HUDEP-2 (cell line): ENCODE measurements at regions not wholly inside any gene's neighbourhood (a gene's known extent, or its start where the extent isn't known, plus 50 kb on each side); places are given as distances from the start of the nearest gene placed in this dataset.
A peak's percentile ranks its signal among the peaks of the same experiment; 100 is the strongest.
"Not testable (repeated sequence)": the region's sequence is repeated elsewhere in the genome, so short reads cannot be mapped to it uniquely, and the experiment has no call there.

Experiments used
- DNase-seq, 76 experiments: peaks; one replicate each; lab custom pipeline; 2025; ENCODE audit not compliant: unreplicated experiment in 76 of 76; lab: John Stamatoyannopoulos, UW

DNA sequence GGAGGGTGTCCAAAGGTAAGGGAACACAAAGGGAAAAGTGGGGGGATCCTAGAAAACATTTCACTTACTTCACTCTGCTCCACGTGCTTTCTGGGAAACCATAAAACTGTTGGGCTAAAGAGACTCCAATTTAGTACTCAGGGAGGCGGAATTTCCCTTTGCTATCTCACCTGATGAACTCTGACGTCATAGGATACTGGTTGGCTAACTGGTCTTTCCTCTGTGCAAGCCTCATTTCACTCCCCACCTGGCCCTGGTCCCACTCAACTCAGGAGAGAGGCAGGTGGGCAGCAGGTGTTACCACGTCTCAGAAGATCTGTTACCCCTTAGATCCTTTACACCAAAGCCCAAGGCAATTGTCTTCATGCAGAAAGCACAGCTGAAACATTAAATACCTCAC, 51.8 kb upstream of the PMAIP1 start:
- no peak for DNase-seq

DNA sequence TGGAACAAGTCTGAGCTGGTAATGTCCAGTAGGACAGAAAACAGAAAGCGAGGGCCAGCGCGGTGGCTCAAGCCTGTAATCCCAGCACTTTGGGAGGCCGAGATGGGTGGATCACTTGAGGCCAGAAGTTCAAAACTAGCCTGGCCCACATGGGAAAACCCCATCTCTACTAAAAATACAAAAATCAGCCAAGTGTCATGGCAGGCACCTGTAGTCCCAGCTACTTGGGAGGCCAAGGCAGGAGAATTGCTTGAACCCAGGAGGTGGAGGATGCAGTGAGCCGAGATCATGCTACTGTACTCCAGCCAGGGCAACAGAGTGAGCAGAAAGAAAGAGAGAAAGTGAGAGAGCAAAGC, 52.3 kb upstream of the PMAIP1 start:
- DNase-seq, result not testable (repeated sequence)

DNA sequence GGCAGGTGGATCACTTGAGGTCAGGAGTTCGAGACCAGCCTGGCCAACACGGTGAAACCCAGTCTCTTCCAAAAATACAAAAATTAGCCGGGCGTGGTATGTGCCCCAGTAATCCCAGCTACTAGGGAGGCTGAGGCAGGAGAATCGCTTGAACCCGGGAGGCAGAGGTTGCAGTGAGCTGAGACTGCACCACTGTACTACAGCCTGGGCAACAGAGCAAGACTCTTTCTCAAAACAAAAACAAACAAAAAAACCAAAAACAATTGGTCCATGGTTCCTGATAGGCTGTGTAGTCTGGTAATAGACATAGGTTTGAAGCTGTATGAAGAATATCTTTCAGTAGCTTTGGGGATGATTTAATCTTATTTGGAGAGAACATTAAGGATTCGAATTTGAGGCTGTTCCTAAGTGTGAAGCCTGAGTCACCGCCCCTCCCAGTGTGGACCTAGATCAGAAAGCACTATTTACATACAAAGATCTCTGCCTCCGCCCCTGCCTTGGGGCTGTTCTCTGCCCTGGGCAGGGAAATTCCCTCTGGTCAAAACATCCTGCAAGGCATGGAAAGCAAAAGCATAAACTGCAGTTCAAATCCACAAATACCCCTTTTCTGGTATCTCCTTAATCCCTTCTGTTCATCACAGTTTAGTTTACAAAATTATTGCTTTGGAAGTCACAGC, 52.8 kb upstream of the PMAIP1 start:
- DNase-seq, result peak in 1 of 76 experiments; percentile 22

DNA sequence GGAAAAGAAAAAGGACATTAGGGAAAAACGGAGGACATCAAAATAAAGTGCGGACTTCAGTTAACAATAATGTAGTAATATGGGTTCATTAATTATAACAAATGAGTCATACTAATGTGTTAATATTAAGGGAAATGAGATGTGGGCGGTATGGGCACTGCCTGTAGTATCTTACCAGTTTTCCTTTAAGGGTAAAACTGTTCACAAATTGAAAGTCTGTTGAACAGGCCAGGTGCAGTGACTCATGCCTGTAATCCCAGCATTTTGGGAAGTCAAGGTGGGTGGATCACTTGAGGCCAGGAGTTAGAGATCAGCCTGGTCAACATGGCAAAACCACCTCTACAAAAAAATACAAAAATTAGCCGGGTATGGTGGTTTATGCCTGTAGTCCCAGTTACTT, 56.8 kb upstream of the PMAIP1 start:
- DNase-seq, result no peak

DNA sequence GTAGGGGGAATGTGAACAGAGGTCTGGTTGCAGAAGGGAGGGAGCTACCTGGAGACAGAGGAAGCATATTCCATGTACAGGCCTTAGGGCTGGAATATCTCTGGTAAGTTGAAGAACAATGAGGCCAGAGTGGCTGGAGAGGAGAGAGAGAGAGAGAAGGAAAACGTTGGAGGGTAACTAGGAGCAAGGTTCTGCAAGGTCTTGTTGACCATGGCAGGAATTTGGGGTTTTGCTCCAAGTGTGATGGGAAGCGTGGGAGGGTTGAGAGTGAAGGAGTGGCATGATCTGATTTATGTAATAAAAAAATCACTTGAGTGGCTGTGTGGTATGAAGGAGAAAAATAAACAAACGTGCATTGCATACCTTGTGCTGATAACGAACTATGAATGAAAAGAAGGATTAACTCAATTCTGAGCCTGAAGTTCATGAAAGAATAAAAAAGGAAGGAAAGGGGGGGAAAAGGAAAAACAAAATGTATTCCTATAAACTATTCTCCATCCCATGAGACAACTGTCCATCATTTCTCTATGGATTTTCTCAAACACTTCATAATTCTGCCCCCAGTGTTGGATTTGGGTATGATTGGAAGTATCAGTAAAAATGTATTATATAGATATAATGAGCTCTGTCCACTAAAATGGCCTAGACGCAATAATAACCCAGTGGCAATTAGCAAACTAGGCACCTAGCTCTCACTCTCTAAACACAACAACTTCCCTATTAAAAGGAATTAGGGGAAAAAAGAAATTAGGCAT, 59.7 kb upstream of the PMAIP1 start:
- no peak for DNase-seq

DNA sequence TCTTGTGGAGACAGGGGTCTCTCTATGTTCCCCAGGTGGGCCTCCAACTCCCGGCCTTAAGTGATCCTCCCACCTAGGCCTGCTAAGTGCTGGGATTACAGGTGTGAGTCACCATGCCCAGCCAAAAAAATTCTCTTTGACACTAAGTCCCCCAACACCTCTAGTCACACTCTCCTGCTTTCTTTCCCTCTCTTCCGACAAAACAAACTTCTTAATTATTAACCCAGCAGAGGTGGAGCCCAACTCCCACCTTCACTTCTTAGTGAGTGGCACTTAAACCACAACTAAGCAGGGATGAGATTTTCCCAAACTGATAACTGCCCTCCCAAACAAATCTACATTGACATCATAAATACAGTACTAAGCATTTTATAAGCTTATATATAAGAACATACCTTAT, 60.5 kb upstream of the PMAIP1 start:
- DNase-seq, result no peak

DNA sequence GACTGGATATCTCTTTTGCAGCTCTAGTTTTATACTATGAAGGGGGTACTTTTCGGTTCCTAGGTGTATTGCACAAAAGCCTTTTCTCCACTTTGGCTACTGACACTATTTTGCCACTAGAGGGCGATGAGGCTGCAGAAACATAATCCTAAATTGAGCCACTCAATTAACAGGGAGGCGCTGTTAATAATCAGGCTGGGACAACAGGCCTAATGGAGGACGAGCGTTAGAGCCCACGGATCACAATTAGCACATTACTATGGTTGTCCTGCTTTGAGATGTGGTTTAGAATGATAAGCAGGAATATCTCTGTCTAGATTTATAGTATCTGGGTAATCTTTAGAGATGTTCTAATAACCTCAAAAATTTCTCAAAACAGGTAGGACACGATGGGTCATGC, 62.2 kb upstream of the PMAIP1 start:
- peak in 49 of 76 experiments; percentile 0 to 81 (median 22) for DNase-seq

DNA sequence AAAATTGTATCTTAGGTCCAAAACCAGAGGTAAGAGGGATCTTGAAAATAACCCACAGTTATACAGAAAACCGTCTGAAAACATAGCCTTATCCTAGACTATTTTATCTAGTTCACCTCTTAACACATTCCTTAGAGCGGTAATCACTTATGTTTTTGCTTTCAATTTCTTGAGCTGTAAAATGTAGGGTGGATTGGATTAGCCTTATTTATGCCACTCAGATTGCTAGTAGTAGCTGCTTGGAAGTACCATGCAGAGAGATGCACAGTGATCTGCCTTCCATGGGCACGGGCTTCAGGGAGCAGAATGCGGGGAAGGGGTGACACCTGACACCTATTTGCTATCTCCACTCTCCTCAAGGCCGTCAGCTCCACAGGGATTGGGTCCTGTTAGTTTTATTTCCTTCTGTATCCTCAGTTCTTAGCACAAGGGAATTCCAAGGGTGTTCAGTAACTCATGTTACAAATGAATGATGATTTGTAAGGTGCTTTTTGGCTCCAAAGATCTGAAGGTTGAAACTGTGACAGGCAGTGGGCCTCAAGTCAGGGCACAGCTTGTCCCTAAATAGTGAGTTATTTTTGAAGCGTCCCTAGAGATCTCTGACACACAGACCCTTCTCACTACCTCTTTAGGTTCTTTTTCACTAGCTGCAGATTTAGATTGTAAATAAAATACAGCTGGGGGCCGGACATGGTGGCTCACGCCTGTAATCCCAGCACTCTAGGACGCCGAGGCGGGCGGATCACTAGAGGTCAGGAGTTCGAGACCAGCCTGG, 64.0 kb upstream of the PMAIP1 start:
- DNase-seq, result no peak

DNA sequence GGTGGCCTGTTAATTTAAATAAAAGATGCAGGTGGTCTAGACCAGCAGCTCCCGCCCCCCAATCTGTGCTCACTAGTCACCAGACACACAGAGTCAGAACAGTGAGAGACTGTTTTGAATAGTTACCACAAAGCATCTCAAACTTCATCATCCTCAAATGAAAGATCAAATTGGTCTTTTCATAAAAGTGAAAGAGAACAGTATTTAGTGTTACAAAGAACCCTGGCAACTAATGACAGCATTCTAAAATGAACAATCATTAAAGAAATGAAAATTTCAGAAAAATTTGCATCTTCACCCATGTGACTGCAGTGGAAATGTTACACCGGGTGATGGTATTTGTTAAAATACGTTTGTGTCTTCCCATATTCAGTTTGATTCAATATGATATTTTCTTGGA, 65.5 kb upstream of the PMAIP1 start:
- no peak for DNase-seq

DNA sequence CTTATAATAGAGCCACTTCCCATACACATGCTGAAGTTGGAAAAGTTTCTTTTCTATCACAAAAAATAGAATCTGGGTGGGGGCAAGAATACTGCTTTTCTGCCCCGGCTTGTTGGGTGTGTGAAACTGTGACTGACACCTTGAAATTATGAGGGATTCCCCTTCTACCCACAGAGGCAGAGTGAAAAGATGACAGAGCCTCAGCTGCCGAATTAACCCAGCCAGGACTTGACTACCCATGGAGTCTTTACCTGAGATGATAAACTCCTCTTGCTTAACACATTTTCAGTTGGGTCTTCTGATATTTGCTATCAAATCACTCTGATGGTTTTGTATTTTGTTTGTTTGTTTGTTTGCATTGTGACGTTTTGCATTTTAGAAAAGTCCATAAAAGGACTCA, 66.0 kb upstream of the PMAIP1 start:
- DNase-seq, result no peak

DNA sequence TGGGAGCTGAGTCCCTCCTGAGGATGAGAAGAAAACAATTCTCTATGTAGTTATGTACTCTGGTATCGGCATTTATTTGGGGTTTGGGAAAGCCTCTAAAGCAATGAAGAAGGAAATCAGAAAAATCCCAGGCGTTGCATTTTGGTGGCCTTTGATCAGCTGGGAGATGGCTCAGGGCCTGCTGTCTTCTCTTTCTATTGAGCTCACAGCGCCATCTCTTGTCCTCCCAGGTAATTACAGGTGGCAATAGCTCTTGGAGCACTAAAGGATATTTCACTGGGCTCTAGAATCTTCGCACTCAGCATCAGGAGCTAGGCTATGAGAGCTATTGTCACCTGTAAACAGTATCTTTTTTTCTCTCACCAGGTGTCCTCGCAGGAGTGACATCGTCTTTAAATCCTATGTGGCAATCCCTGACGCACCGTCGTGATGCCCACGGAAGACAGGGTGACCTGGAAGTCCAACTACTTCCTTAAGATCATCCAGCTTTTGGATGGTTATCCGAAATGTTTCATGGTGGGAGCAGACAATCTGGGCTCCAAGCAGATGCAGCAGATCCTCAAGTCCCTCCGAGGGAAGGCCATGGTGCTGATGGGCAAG, 76.1 kb upstream of the PMAIP1 start:
- peak in 50 of 76 experiments; percentile 0 to 80 (median 34) for DNase-seq

DNA sequence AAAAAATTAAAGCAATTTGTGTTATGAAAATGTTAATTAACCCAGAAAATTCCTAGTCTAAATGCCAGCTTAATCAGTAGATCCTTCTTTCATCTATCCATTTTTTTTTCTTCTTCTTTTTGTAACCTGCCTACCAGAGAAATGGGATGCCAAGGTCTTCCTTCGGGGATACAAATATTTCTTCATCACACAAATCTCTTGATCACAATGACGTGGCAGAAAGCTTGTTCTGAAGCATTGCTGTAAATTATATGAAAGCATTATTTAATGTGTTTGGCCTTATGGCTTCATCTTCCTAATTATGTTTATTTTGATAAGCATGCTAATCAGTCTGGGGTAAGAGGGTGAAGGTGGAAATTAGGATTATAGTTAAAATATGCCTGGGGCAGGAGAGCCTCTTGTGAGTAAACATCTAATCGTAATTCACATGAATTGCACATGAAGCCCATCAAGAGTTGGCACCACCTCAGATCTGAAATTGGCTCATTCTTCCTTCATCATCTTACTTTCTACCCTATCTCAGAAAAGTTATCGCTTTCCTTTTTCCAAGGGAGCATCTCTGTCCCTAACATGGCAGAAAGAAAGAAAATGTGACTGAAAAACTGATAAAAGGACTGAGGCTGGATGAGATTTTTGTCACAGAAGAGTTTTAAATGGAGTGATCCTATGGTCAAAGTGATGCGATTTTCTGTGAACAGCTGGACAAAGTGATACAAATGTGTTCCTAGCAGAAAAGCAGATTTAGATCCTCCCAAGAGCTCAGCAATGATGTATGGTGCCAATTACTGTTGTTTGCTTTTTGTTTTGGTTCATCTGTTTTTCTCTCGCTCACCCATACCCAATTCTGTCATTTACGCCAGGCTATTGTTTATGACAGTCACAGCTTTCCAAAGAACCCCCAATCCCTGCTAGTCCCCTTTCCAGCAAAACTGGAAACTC, 76.9 kb upstream of the PMAIP1 start:
- DNase-seq, result no peak

DNA sequence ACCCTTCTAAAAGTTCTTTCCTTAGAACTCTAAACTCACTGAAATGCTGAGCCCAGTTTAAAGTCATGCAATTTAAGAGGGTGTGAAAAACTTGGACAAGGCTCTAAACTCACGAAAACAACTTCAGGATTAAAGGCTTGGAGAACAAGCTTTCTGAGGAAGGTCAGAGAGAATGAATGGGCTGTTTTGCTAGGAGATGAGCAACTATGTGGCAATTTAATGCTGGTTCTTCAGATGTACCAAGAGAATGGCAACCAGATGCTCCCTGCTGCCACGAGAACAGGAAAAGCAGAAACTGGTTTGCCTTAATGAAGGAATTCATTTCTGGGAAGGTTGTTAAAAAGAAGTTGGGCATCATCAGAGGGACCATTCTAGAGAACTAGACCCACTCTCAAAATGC, 77.8 kb upstream of the PMAIP1 start:
- DNase-seq, result no peak

DNA sequence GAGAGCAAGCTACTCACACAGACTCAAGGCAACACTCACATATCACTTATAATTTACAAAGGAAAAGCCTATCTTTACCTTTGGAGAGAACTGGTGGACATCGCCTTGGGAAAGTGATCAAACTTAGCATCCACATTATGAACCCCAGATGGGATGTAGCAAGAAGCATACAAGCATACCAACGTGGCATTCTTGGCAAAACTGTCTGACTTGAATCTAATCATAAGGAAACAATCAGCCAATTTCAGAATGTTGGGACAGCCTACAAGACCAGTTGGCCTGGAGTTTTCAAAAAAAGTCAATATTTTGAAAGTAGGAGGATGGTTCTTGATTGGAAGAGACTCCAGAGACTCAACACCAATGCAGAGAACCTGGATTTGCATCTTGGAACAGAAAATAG, 79.1 kb upstream of the PMAIP1 start:
- no peak for DNase-seq

DNA sequence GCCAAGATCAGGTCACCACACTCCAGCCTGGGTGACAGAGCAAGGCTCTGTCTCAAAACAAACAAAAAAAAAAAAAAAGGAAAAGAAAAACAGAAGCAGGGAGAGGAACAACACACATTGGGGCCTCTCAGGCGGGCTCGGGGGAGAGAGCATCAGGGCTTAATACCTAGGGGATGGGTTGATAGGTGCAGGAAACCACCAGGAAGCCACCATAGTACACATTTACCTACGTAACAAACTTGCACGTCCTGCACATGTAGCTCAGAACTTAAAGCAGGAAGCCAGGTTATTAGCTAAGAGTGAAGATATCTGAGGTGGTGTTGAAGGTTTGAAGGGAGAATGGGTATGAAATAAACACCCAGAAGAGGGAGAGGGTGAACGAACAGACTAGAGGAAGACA, 81.0 kb upstream of the PMAIP1 start:
- no peak for DNase-seq

DNA sequence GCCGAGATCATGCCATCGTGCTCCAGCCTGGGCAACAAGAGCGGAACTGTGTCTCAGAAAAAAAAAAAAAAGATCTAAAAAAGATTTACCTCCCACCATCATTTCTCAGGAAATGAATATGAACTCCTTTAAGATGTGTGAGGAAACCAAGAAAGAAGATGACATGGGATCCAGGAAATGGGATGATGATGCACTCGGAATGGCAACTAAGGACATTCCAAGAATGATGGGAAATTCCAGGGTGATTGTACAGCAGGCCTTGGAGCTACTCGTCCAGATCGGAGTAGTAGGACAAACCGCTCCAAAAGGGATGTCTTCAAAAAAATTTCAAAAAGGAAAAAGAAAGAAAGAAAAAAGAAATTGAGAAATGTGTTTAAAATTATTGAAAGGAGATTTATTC, 84.9 kb upstream of the PMAIP1 start:
- no peak for DNase-seq

DNA sequence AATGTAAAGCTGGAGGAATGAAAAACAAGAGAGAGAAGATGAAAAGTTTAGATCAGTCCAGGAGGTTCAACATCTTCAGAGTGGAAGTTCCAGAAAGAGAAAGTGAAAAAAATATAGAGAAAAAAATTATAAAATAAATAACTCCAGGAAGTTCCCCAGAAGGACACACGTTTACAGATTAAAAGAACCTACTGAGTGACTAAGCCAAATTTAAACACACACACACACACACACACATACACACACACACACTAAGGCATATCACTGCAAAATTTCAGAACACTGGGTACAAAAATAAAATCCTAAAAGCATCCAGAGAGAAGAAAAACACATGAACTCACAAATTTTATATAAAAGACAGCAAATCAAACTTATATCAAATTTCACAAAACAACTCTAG, 85.9 kb upstream of the PMAIP1 start:
- no peak for DNase-seq

DNA sequence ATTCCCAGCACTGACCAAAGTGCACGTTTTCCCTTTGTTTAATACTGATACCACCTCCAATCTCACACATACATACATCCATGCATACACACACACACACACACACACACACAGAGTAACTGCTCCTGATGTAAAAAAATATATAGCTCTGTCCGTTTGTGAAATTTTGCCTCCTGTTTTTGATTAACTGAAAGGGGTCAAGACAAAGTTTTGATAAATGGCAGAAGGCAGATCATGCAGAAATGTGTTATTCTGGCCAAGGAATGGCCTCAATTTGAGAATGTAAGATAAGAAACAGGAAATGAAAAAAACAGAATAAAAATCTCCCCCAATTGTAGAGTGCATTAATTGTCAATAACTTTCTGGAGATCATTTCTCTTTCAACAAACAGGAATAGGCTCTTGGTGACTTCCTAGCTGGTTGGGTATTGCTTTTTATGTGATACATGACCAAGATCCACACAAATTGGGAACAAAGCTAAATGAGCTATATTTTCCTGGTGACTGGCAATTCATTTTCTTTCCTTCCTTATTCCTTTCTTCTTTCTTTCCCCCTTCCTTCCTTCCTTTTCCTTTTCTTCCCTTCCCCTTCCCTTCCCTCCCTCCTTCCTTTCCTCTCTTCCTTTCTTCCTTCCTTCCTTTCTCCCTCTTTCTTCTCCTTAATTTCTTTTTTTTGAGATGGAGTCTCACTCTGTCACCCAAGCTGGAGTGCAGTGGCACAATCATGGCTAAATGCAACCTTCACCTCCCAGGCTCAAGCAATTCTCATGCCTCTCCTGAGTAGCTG, 88.9 kb upstream of the PMAIP1 start:
- DNase-seq, result no peak

DNA sequence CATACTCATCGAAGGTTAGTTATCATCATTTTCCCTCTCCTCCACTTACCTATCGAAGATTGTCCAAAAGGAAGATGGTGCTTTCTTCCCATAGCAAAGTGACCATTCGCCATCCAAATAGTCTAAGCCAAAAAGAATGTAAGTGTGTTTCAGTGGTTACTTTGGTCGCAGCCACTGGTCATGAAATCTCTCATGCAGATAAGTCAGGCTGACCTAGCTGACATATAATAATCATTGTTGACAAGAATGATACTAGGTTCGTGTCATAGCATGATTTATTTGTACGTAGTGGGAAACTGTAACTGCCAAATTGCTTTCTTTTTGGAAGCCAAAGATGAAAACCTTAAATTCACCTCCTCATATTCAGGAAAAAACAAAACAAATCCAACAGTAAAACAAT, 89.6 kb upstream of the PMAIP1 start:
- DNase-seq, result no peak

DNA sequence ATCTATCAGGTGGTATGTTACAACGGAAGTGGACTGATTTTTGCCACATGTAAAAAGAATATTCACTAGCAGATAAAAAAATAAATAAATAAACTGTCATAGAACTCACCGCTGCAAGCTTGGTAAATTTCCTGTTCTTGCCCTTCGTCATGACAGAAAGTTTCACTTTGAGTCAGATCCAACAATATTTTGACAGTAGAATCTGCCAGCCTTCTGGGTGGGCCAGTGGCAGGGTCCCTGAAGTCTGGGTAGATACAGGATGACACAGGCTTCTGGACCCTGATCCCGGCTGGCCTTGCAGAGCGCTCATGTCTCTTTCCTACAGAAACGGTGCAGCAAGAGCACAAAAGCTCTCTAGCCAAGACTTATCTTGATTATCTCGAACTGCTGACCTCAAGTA, 97.8 kb upstream of the PMAIP1 start:
- DNase-seq, result no peak
